Panc1 (cell line): ENCODE measurements at regions not wholly inside any gene's neighbourhood (a gene's known extent, or its start where the extent isn't known, plus 50 kb on each side); places are given as distances from the start of the nearest gene placed in this dataset.

Source experiments
- ATAC-seq: fragments of 200-7000 bp; cut with Tn5 transposase; 2 replicates; pipeline ENCODE4 v1.9.1; 2020; ENCODE audit warnings: mild to moderate bottlenecking, moderate library complexity
- BruUV-seq: library from RNA; stranded (reverse); fragments of 400-500 nt; replicated peaks from 2 replicates; lab custom pipeline; 2021; lab: Mats Ljungman, UMichigan
- CTCF ChIA-PET: fragments of 300-600 bp; sonication (Branson Sonifier 250); formaldehyde crosslinking; loops from one replicate; lab custom pipeline; 2022; ENCODE audit warnings: antibody characterized with exemption; lab: Charles Lee
- POLR2A ChIA-PET: fragments of 300-600 bp; sonication (Branson Sonifier 250); formaldehyde crosslinking; loops from one replicate; lab custom pipeline; 2022; ENCODE audit warnings: antibody characterized with exemption; lab: Charles Lee
- DNase-seq: peaks from one replicate; pipeline ENCODE4 v3.0.0-alpha.2; 2010; ENCODE audit warnings: low read depth, low spot score
- H3K27ac ChIP-seq: 2 replicates; pipeline ENCODE4 v1.5.1; 2011; ENCODE audit warnings: mild to moderate bottlenecking, low read length, inconsistent platforms
- H3K27me3 ChIP-seq: fragments of 200-500 bp; sonication (Bioruptor generic); 2 replicates; pipeline ENCODE4 v1.6.0; 2014; ENCODE audit warnings: low read length, inconsistent platforms; ENCODE audit not compliant: control insufficient read depth, insufficient read depth
- H3K36me3 ChIP-seq: fragments of 200-500 bp; sonication (Bioruptor generic); 2 replicates; pipeline ENCODE4 v1.5.1; 2014; ENCODE audit warnings: inconsistent platforms, mild to moderate bottlenecking, low read length, moderate library complexity; ENCODE audit not compliant: control insufficient read depth, insufficient read depth
- H3K4me1 ChIP-seq: 2 replicates; pipeline ENCODE4 v1.5.1; 2011; ENCODE audit warnings: inconsistent platforms, mild to moderate bottlenecking, low read length, moderate library complexity; ENCODE audit not compliant: control insufficient read depth, insufficient read depth
- H3K4me3 ChIP-seq, 2 experiments: 2 replicates each; pipeline ENCODE4 v1.5.1; 2011 to 2012; ENCODE audit warnings: low read depth in 2 of 2, low read length in 2 of 2, mild to moderate bottlenecking in 2 of 2, inconsistent platforms in 1 of 2, moderate library complexity in 1 of 2
- H3K9me3 ChIP-seq: fragments of 200-500 bp; sonication (Bioruptor generic); 2 replicates; pipeline ENCODE4 v1.5.1; 2014; ENCODE audit warnings: low read depth, mild to moderate bottlenecking, inconsistent platforms, low read length, moderate library complexity; ENCODE audit not compliant: control insufficient read depth, insufficient read depth
- POLR2AphosphoS5 ChIP-seq: IDR thresholded peaks from 2 replicates; pipeline ENCODE4 v1.6.1; 2012; ENCODE audit warnings: mild to moderate bottlenecking, low read depth, low read length, moderate library complexity
- SIN3A ChIP-seq: IDR thresholded peaks from 2 replicates; pipeline ENCODE4 v1.6.1; 2012; ENCODE audit warnings: low read depth, mild to moderate bottlenecking, low read length, moderate library complexity, borderline replicate concordance; ENCODE audit not compliant: insufficient read depth
- TCF7L2 ChIP-seq: IDR thresholded peaks from 2 replicates; pipeline ENCODE4 v1.6.1; 2011; ENCODE audit warnings: mild to moderate bottlenecking, low read depth, low read length, inconsistent platforms
- in situ Hi-C: cut with HindIII; loops from 2 replicates; pipeline ENCODE4 v1.10.0; 2016; ENCODE audit warnings: low sequenced_read_pairs, low pct_unique_long_range_greater_than_20kb
- intact Hi-C: fragments of 100-400 bp; cut with micrococcal nuclease; formaldehyde crosslinking; loops from one replicate; pipeline ENCODE4 v1.10.0; 2022; ENCODE audit not compliant: unreplicated experiment
- TF ChIP-seq, protein P1 (sequence below): fragments of 450-650 bp; IDR thresholded peaks from 2 replicates; pipeline ENCODE4 v1.5.1; 2017; ENCODE audit warnings: mild to moderate bottlenecking
- TF ChIP-seq, protein P2 (sequence below), 2 experiments: IDR thresholded peaks; 2 replicates each; pipeline ENCODE4 v1.6.1; 2011 to 2012; ENCODE audit warnings: low read depth in 2 of 2, control low read depth in 1 of 2, low read length in 1 of 2, mild to moderate bottlenecking in 1 of 2, moderate library complexity in 1 of 2; ENCODE audit not compliant: insufficient read depth in 1 of 2

DNA sequence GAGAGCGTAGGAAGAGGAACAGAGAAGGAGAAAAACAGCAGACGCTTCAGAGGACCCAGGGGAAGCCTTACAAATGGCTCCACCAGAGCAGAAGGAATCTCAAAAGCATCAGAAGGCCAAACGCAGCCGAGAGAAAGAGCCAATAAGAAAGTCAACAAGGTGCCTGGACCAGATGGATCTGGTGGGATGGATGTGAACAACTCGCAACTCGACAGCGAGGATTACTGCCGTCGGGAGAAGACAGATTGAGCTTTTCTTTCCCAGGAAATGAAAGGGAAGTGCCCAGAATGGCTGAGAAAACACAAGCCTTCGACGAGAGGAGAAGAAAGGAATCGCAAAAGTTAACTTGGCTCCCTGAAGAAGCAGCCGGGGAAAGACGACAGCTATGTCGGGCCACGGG is 132.8 kb upstream of the MGMT start:
- H3K36me3 ChIP-seq: no peaks in the 10 kb centered on the region
- no peak overlapping the region for H3K4me3 ChIP-seq
- ChIA-PET POLR2A (no interaction called here), CTCF (no interaction called here)
- TF ChIP-seq TCF7L2 (no peak), POLR2AphosphoS5 (no peak), SIN3A (no peak)
- TF ChIP-seq, protein P1, sequence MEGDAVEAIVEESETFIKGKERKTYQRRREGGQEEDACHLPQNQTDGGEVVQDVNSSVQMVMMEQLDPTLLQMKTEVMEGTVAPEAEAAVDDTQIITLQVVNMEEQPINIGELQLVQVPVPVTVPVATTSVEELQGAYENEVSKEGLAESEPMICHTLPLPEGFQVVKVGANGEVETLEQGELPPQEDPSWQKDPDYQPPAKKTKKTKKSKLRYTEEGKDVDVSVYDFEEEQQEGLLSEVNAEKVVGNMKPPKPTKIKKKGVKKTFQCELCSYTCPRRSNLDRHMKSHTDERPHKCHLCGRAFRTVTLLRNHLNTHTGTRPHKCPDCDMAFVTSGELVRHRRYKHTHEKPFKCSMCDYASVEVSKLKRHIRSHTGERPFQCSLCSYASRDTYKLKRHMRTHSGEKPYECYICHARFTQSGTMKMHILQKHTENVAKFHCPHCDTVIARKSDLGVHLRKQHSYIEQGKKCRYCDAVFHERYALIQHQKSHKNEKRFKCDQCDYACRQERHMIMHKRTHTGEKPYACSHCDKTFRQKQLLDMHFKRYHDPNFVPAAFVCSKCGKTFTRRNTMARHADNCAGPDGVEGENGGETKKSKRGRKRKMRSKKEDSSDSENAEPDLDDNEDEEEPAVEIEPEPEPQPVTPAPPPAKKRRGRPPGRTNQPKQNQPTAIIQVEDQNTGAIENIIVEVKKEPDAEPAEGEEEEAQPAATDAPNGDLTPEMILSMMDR: no peak
- H3K9me3 ChIP-seq: no peaks in the 10 kb centered on the region
- intact Hi-C loops: no loop called here
- no peaks in the 10 kb centered on the region for H3K4me1 ChIP-seq
- in situ Hi-C loops: no loop called here
- no peak overlapping the region for H3K27ac ChIP-seq
- peaks cover 5% of the 10 kb centered on the region; the same call in 1 of the 2 replicates for H3K27me3 ChIP-seq
- no peak for DNase-seq
- no TSS peak for BruUV-seq
- ATAC-seq: no peak

DNA sequence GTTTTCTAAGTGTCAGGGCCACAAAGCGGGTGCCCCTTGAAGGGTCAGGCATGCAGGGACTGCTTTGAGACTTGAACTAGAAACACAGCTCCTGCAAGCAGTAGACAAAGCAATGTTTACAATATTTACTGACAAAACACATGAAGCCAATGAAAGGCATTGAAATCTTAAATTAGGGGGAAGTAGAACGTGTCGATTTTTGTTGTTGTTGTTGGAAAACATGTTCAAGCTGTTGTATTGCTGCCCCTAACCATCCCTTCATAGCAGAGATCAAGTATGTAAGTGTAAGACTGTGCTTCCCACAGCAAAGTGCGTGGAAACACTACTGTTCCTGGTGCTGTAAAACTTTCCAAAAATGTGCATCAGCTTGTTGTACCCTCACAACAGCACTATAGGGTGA is 131.6 kb upstream of the MGMT start:
- Histone ChIP-seq H3K4me1 (no peaks in the 10 kb centered on the region), H3K27ac (no peak overlapping the region), H3K4me3 (no peak overlapping the region), H3K9me3 (no peaks in the 10 kb centered on the region), H3K27me3 (peaks cover 5% of the 10 kb centered on the region; the same call in 1 of the 2 replicates), H3K36me3 (no peaks in the 10 kb centered on the region)
- no TSS peak for BruUV-seq
- no peak for DNase-seq
- ChIA-PET CTCF (no interaction called here), POLR2A (no interaction called here)
- intact Hi-C loops (no loop called here), in situ Hi-C loops (no loop called here)
- ATAC-seq: no peak
- no peak for TF ChIP-seq POLR2AphosphoS5

DNA sequence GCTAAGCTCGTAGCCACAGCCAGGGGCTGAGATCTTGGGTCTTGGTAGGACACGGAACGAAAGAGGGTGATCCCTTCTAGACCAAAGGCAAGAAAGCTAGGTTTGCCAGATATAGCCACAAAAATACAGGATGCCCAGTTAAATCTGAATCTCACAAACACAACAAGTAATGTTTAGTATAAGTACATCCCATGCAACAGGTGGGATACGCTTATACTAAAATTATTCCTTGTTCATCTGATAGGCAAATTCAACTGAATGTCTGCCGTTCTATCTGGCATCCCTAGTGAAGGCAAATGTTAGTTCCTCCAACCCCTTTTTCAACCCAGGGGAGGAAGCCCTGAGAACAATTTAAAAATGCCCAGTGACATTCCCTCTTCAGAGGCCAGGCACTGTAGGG is 131.1 kb upstream of the MGMT start:
- Histone ChIP-seq H3K36me3 (no peaks in the 10 kb centered on the region), H3K27ac (no peak overlapping the region), H3K4me1 (no peaks in the 10 kb centered on the region), H3K4me3 (no peak overlapping the region), H3K27me3 (peaks cover 5% of the 10 kb centered on the region; the same call in 1 of the 2 replicates), H3K9me3 (no peaks in the 10 kb centered on the region)
- TF ChIP-seq, protein P2, sequence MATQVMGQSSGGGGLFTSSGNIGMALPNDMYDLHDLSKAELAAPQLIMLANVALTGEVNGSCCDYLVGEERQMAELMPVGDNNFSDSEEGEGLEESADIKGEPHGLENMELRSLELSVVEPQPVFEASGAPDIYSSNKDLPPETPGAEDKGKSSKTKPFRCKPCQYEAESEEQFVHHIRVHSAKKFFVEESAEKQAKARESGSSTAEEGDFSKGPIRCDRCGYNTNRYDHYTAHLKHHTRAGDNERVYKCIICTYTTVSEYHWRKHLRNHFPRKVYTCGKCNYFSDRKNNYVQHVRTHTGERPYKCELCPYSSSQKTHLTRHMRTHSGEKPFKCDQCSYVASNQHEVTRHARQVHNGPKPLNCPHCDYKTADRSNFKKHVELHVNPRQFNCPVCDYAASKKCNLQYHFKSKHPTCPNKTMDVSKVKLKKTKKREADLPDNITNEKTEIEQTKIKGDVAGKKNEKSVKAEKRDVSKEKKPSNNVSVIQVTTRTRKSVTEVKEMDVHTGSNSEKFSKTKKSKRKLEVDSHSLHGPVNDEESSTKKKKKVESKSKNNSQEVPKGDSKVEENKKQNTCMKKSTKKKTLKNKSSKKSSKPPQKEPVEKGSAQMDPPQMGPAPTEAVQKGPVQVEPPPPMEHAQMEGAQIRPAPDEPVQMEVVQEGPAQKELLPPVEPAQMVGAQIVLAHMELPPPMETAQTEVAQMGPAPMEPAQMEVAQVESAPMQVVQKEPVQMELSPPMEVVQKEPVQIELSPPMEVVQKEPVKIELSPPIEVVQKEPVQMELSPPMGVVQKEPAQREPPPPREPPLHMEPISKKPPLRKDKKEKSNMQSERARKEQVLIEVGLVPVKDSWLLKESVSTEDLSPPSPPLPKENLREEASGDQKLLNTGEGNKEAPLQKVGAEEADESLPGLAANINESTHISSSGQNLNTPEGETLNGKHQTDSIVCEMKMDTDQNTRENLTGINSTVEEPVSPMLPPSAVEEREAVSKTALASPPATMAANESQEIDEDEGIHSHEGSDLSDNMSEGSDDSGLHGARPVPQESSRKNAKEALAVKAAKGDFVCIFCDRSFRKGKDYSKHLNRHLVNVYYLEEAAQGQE (IDR thresholded peaks at IDR 0.05; ENCODE audit: insufficient read depth in 1 of 2, low read depth in 2 of 2, low read length in 1 of 2): no peak
- no peak for TF ChIP-seq POLR2AphosphoS5
- TF ChIP-seq SIN3A: no peak
- no peak for TF ChIP-seq TCF7L2
- TF ChIP-seq, protein P1: no peak
- BruUV-seq: no TSS peak
- DNase-seq (no peak), ATAC-seq (no peak)
- in situ Hi-C loops: no loop called here
- ChIA-PET POLR2A (no interaction called here), CTCF (interaction anchor here (0.6 kb wide), 1 partner anchor 477 kb away, joined by 5 read pairs; no protein-coding TSS in a partner anchor)
- intact Hi-C loops: no loop called here
